GM12878 (cell line): ENCODE measurements at regions not wholly inside any gene's neighbourhood (a gene's known extent, or its start where the extent isn't known, plus 50 kb on each side); places are given as distances from the start of the nearest gene placed in this dataset.

Source experiments
- ATAC-seq: fragments of 200-7000 bp; cut with Tn5 transposase; 3 replicates; pipeline ENCODE4 v1.9.1; 2020; ENCODE audit warnings: mild to moderate bottlenecking, moderate library complexity
- BruUV-seq: library from RNA; stranded (reverse); fragments of 400-500 nt; replicated peaks from 2 replicates; lab custom pipeline; 2021; lab: Mats Ljungman, UMichigan
- CTCF ChIA-PET: fragments of 300-600 bp; sonication (Branson Sonifier 250); formaldehyde crosslinking; extraction: SDS; loops from one replicate; lab custom pipeline; 2021; ENCODE audit warnings: inconsistent platforms; lab: Yijun Ruan, JAX
- POLR2A ChIA-PET: fragments of 350-600 bp; formaldehyde crosslinking; extraction: SDS; loops from one replicate; lab custom pipeline; 2021; ENCODE audit warnings: inconsistent platforms; lab: Charles Lee
- RAD21 ChIA-PET: fragments of 300-600 bp; sonication (Branson Sonifier 250); formaldehyde crosslinking; loops from one replicate; lab custom pipeline; 2023; ENCODE audit warnings: antibody characterized with exemption; ENCODE audit not compliant: unreplicated experiment; lab: Charles Lee
- SMC1A ChIA-PET: fragments of 300-600 bp; sonication (Branson Sonifier 250); formaldehyde crosslinking; loops from one replicate; lab custom pipeline; 2023; ENCODE audit not compliant: unreplicated experiment, uncharacterized antibody; lab: Charles Lee
- DNase-seq: peaks from one replicate; pipeline ENCODE4 v3.0.0-alpha.2; 2011; ENCODE audit warnings: low read depth, low spot score
- FAIRE-seq: peaks from 3 replicates; lab custom pipeline; 2011; peaks lifted over from hg19 to GRCh38; lab: Jason Lieb, UNC
- H2AFZ ChIP-seq: 2 replicates; pipeline ENCODE4 v1.6.0; 2011; ENCODE audit warnings: low read depth, low read length, control low read depth; ENCODE audit not compliant: control insufficient read depth
- H3K27ac ChIP-seq: 2 replicates; pipeline ENCODE4 v1.5.1; 2011; ENCODE audit warnings: control low read depth; ENCODE audit not compliant: control insufficient read depth, insufficient read depth
- H3K27me3 ChIP-seq, 2 experiments: replicated peaks in 1 of 2; 2 replicates each; pipeline versions ENCODE4 v1.6.0 to v1.6.1; 2011; ENCODE audit warnings: low read length in 1 of 2; ENCODE audit not compliant: control insufficient read depth in 2 of 2, insufficient read depth in 2 of 2
- H3K36me3 ChIP-seq, 2 experiments: 2 replicates each; pipeline ENCODE4 v1.5.1; 2011; ENCODE audit warnings: low read length in 1 of 2; ENCODE audit not compliant: control insufficient read depth in 2 of 2, insufficient read depth in 2 of 2
- H3K4me1 ChIP-seq: 2 replicates; pipeline ENCODE4 v1.6.1; 2011; ENCODE audit warnings: mild to moderate bottlenecking, low read length, moderate library complexity, mixed read lengths; ENCODE audit not compliant: control insufficient read depth, insufficient read depth
- H3K4me2 ChIP-seq: 2 replicates; pipeline ENCODE4 v1.6.0; 2011; ENCODE audit warnings: control low read depth; ENCODE audit not compliant: control insufficient read depth, insufficient read depth
- H3K4me3 ChIP-seq: fragments of 200-600 bp; sonication (generic); 2 replicates; pipeline ENCODE4 v1.5.1; 2016
- H3K79me2 ChIP-seq: 2 replicates; pipeline ENCODE4 v1.6.0; 2011; ENCODE audit warnings: low read length; ENCODE audit not compliant: control insufficient read depth, insufficient read depth
- H3K9ac ChIP-seq: 2 replicates; pipeline ENCODE4 v1.8.0; 2011; ENCODE audit warnings: low read length, control low read depth, mixed read lengths; ENCODE audit not compliant: control insufficient read depth, insufficient read depth
- H3K9me3 ChIP-seq: replicated peaks from 3 replicates; pipeline ENCODE4 v1.5.1; 2011; ENCODE audit warnings: mild to moderate bottlenecking, low read length; ENCODE audit not compliant: control insufficient read depth, insufficient read depth
- H4K20me1 ChIP-seq: 2 replicates; pipeline ENCODE4 v1.6.0; 2011; ENCODE audit not compliant: control insufficient read depth, insufficient read depth
- BCLAF1 ChIP-seq: fragments of 450-650 bp; IDR thresholded peaks from 2 replicates; pipeline ENCODE4 v1.6.1; 2017; ENCODE audit warnings: antibody characterized with exemption, mild to moderate bottlenecking, moderate library complexity
- CTCF ChIP-seq, 3 experiments: IDR thresholded peaks in 2 of 3; conservative IDR thresholded peaks in 1 of 3; 2 replicates each; pipeline ENCODE4 v1.5.1; 2011; ENCODE audit warnings: low read depth in 3 of 3, low read length in 3 of 3, mild to moderate bottlenecking in 3 of 3, control low read depth in 2 of 3, moderate library complexity in 2 of 3, inconsistent platforms in 1 of 3, mixed read lengths in 1 of 3; ENCODE audit not compliant: control insufficient read depth in 2 of 3, insufficient read depth in 1 of 3; ENCODE audit errors: extremely low read depth in 1 of 3
- RAD21 ChIP-seq: IDR thresholded peaks from 2 replicates; pipeline ENCODE4 v1.6.1; 2011; ENCODE audit warnings: mild to moderate bottlenecking, low read depth, low read length, moderate library complexity; ENCODE audit not compliant: insufficient read depth
- RB1 ChIP-seq: fragments of 450-650 bp; formaldehyde crosslinking; IDR thresholded peaks from 2 replicates; pipeline ENCODE4 v1.6.1; 2017; ENCODE audit warnings: mild to moderate bottlenecking, borderline replicate concordance
- SMC3 ChIP-seq: IDR thresholded peaks from 2 replicates; pipeline ENCODE4 v1.6.1; 2011; ENCODE audit warnings: low read length, improper control_type of control experiment, borderline replicate concordance
- WGBS: methylation state at CpG from one replicate; pipeline ENCODE4 v1.1.6; 2016; ENCODE audit warnings: low lambda C conversion rate; ENCODE audit not compliant: insufficient replicate concordance, insufficient coverage; ENCODE audit errors: missing lambda C conversion rate; 5-methylcytosine and 5-hydroxymethylcytosine counted together
- in situ Hi-C: fragments of 300-500 bp; cut with MboI; formaldehyde crosslinking; loops from 9 replicates; pipeline ENCODE4 v1.14.3; 2018; ENCODE audit warnings: mixed read lengths
- intact Hi-C: fragments of 100-400 bp; cut with micrococcal nuclease; formaldehyde crosslinking; loops from one replicate; pipeline ENCODE4 v1.14.2; 2022; ENCODE audit not compliant: unreplicated experiment

- intact Hi-C loops (loop anchor here (2.0 to 10.0 kb wide), 2 partner anchors 237 to 1521 kb away; no protein-coding TSS in a partner anchor), in situ Hi-C loops (loop anchor here (10.0 kb wide), 1 partner anchor 1527 kb away; no protein-coding TSS in a partner anchor)
- RAD21 ChIA-PET, result interaction anchor here (0.7 to 3.4 kb wide), 13 partner anchors 132 to 1522 kb away, joined by 3 to 18 read pairs (median 3); no protein-coding TSS in a partner anchor
- Histone ChIP-seq H3K27ac (no peak overlapping the region), H3K9me3 (no peaks in the 10 kb centered on the region), H3K4me1 (no peaks in the 10 kb centered on the region), H4K20me1 (no peaks in the 10 kb centered on the region), H3K4me3 (no peak overlapping the region), H3K79me2 (no peaks in the 10 kb centered on the region), H3K9ac (no peak overlapping the region), H3K36me3 (no peaks in the 10 kb centered on the region), H3K27me3 (no peaks in the 10 kb centered on the region; a peak in 1 of 4 replicates), H2AFZ (no peak overlapping the region), H3K4me2 (no peak overlapping the region)
- TF ChIP-seq SMC3, result peak; percentile 55; the same call in 1 of the 2 replicates
- TF ChIP-seq RAD21, result peak; percentile 60
- no peak for TF ChIP-seq RB1
- peak; percentile 63 to 70 (median 64) for TF ChIP-seq CTCF (IDR thresholded peaks at IDR 0.05 in 2 of 3, conservative IDR thresholded peaks at IDR 0.05 in 1 of 3; ENCODE audit: control insufficient read depth in 2 of 3, extremely low read depth in 1 of 3, insufficient read depth in 1 of 3, low read depth in 3 of 3, low read length in 3 of 3)
- TF ChIP-seq BCLAF1, result no peak
- 15% methylated on average over 6 of the region's 6 CpGs for WGBS
- POLR2A ChIA-PET, result interaction anchor here (0.6 kb wide), 1 partner anchor 416 kb away, joined by 3 read pairs; no protein-coding TSS in a partner anchor
- SMC1A ChIA-PET, result interaction anchor here (0.7 to 2.8 kb wide), 42 partner anchors 8 to 1521 kb away, joined by 3 to 15 read pairs (median 4); partner anchors contain the start of gene GBA3
- DNase-seq, result no peak
- BruUV-seq, result no TSS peak
- CTCF ChIA-PET, result interaction anchor here (0.5 to 4.6 kb wide), 70 partner anchors 8 to 1528 kb away, joined by 3 to 35 read pairs (median 4); partner anchors contain the start of gene GBA3
- FAIRE-seq, result no peak
- ATAC-seq, result peak; percentile 76
Observed at GRCh38 chr4:22897520-22898108, 204.9 kb downstream of the GBA3 start.
